HepG2 (cell line): ENCODE measurements at regions not wholly inside any gene's neighbourhood (a gene's known extent, or its start where the extent isn't known, plus 50 kb on each side); places are given as distances from the start of the nearest gene placed in this dataset.

ENCODE experiments used
- AGO1 ChIP-seq: fragments of 200-400 bp; formaldehyde crosslinking; IDR thresholded peaks from 2 replicates; pipeline ENCODE4 v1.6.1; 2017; ENCODE audit warnings: mild to moderate bottlenecking, low read depth, low read length, moderate library complexity; ENCODE audit not compliant: poor library complexity, severe bottlenecking
- JUN ChIP-seq: sonication (generic); formaldehyde crosslinking; IDR thresholded peaks from 2 replicates; pipeline ENCODE4 v1.4.0; 2020; ENCODE audit warnings: mild to moderate bottlenecking, missing genetic modification reagents
- KAT2B ChIP-seq: fragments of 150-350 bp; IDR thresholded peaks from 2 replicates; pipeline ENCODE4 v1.6.1; 2014; ENCODE audit warnings: low read depth, low read length, borderline replicate concordance
- MTA3 ChIP-seq: sonication (generic); formaldehyde crosslinking; IDR thresholded peaks from 2 replicates; pipeline ENCODE4 v1.4.0; 2020; ENCODE audit warnings: missing genetic modification reagents
- NR3C1 ChIP-seq: sonication (generic); formaldehyde crosslinking; IDR thresholded peaks from 2 replicates; pipeline ENCODE4 v1.4.0; 2020; ENCODE audit warnings: missing genetic modification reagents
- POLR2AphosphoS2 ChIP-seq: IDR thresholded peaks from 2 replicates; pipeline ENCODE4 v1.6.1; 2011; ENCODE audit warnings: low read depth, low read length, improper control_type of control experiment
- SALL2 ChIP-seq: sonication (generic); formaldehyde crosslinking; IDR thresholded peaks from 2 replicates; pipeline ENCODE4 v1.8.1; 2023; ENCODE audit warnings: mild to moderate bottlenecking, missing genetic modification reagents, inconsistent platforms
- SIX1 ChIP-seq: sonication (generic); formaldehyde crosslinking; IDR thresholded peaks from 2 replicates; pipeline ENCODE4 v1.4.0; 2020; ENCODE audit warnings: missing genetic modification reagents, borderline replicate concordance
- SMC3 ChIP-seq: IDR thresholded peaks from 2 replicates; pipeline ENCODE4 v1.6.1; 2011; ENCODE audit warnings: low read length, improper control_type of control experiment
- SOX5 ChIP-seq: IDR thresholded peaks from 2 replicates; pipeline ENCODE4 v1.6.1; 2016; ENCODE audit warnings: borderline replicate concordance
- SRSF4 ChIP-seq: fragments of 200-400 bp; formaldehyde crosslinking; IDR thresholded peaks from one replicate; pipeline ENCODE4 v1.6.1; 2018; ENCODE audit warnings: mild to moderate bottlenecking, low read depth, low read length, moderate library complexity; ENCODE audit not compliant: poor library complexity, severe bottlenecking
- TBL1XR1 ChIP-seq: fragments of 150-350 bp; IDR thresholded peaks from 2 replicates; pipeline ENCODE4 v1.6.1; 2014; ENCODE audit warnings: borderline replicate concordance, low read length; ENCODE audit not compliant: partially characterized antibody
- TCF7 ChIP-seq: sonication (generic); IDR thresholded peaks from 2 replicates; pipeline ENCODE4 v1.6.1; 2016; ENCODE audit warnings: antibody characterized with exemption, low read depth
- ZMYM3 ChIP-seq: sonication (generic); formaldehyde crosslinking; IDR thresholded peaks from 2 replicates; pipeline ENCODE4 v1.5.1; 2020; ENCODE audit warnings: mild to moderate bottlenecking, missing genetic modification reagents
- ZNF121 ChIP-seq: sonication (generic); formaldehyde crosslinking; IDR thresholded peaks from 2 replicates; pipeline ENCODE4 v1.5.0; 2020; ENCODE audit warnings: mild to moderate bottlenecking, missing genetic modification reagents
- ZNF343 ChIP-seq: sonication (generic); formaldehyde crosslinking; IDR thresholded peaks from 2 replicates; pipeline ENCODE4 v1.4.0; 2020; ENCODE audit warnings: mild to moderate bottlenecking, missing genetic modification reagents
- ZNF430 ChIP-seq: sonication (generic); formaldehyde crosslinking; IDR thresholded peaks from 2 replicates; pipeline ENCODE4 v1.9.0; 2021; ENCODE audit warnings: mild to moderate bottlenecking, missing genetic modification reagents
- ZNF644 ChIP-seq: IDR thresholded peaks from 2 replicates; pipeline ENCODE4 v1.6.1; 2016; ENCODE audit warnings: low read depth
- TF ChIP-seq, protein P1 (sequence below): sonication (generic); formaldehyde crosslinking; IDR thresholded peaks from 2 replicates; pipeline ENCODE4 v1.5.1; 2020; ENCODE audit warnings: mild to moderate bottlenecking, missing genetic modification reagents, borderline replicate concordance
- TF ChIP-seq, protein P2 (sequence below): sonication (generic); formaldehyde crosslinking; IDR thresholded peaks from 2 replicates; pipeline ENCODE4 v1.4.0; 2020; ENCODE audit warnings: missing genetic modification reagents
- TF ChIP-seq, protein P3 (sequence below): IDR thresholded peaks from 2 replicates; pipeline ENCODE4 v1.6.1; 2016; ENCODE audit warnings: missing compliant biosample characterization, missing genetic modification reagents, borderline replicate concordance
- TF ChIP-seq, protein P4 (sequence below): IDR thresholded peaks from 2 replicates; pipeline ENCODE4 v1.6.1; 2016; ENCODE audit warnings: mild to moderate bottlenecking
- TF ChIP-seq, protein P5 (sequence below): sonication (generic); formaldehyde crosslinking; IDR thresholded peaks from 2 replicates; pipeline ENCODE4 v1.9.0; 2021; ENCODE audit warnings: missing genetic modification reagents, borderline replicate concordance

DNA sequence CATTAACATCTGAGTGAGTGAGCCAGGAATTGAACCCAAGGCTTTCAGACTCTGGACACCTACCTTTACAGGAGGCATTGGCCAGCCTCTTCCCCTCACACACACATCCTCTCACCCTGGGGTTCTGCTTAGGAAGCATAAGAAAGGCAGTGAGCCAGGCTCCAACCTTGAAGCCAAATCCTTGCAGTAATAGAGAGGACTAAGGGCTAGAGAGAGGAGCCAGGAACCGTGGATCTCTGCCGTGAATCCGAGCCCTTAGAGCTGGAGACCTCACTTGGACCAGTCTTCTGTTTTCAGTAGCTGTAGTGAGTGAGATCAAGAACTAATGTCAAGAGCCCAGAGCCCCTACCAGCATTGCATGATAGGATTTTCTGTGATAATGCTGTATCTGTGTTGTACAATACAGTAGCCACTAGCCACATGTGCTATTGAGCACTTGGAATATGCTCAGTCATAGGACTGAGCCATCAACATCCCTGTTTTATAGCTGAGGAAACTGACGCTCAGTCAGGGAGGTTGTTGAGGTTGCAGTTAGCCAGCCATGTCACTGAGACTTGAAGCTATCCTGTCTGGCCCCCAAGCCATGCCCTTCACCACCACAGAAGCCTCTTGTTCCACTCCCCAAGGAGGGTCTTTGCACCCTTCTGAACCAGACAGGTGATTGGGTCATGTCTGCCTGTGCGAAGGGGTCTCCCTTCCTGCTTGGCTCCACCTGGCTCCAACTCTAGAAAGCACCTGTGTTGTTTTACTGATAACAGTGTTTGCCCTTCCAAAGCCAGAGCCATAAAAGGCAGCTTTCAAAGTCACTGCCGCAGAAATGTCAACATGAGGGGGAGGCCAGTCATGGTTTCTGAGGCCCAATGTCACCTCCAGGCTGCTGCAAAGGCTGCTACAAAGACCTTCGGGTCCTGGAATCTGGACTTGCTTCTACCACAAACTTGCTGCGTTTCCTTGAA, 101.1 kb upstream of the JUN start (continued):
- TF ChIP-seq, protein P1, sequence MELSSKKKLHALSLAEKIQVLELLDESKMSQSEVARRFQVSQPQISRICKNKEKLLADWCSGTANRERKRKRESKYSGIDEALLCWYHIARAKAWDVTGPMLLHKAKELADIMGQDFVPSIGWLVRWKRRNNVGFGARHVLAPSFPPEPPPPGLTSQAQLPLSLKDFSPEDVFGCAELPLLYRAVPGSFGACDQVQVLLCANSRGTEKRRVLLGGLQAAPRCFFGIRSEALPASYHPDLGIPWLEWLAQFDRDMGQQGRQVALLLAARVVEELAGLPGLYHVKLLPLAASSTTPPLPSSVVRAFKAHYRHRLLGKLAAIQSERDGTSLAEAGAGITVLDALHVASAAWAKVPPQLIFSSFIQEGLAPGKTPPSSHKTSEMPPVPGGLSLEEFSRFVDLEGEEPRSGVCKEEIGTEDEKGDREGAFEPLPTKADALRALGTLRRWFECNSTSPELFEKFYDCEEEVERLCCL = 0 out of 2 replicates have a peak, but pooled peaks have one; percentile 68
- TF ChIP-seq MTA3 (CRISPR knock-in tag) (no peak), SIX1 (CRISPR knock-in tag) (peak; percentile 87), ZNF430 (CRISPR knock-in tag) (peak; percentile 90; the same call in 1 of the 2 replicates), ZNF644 (CRISPR knock-in tag) (peak; percentile 87), JUN (peak; percentile 88), SRSF4 (no peak), TBL1XR1 (peak; percentile 100), ZNF121 (CRISPR knock-in tag) (peak; percentile 62; the same call in 1 of the 2 replicates), ZMYM3 (CRISPR knock-in tag) (peak; percentile 96), SALL2 (CRISPR knock-in tag) (no peak; the same call in 1 of the 2 replicates), SMC3 (peak; percentile 57), POLR2AphosphoS2 (no peak), KAT2B (no peak), SOX5 (CRISPR knock-in tag) (peak; percentile 94), AGO1 (no peak), ZNF343 (CRISPR knock-in tag) (0 out of 2 replicates have a peak, but pooled peaks have one; percentile 65), TCF7 (peak; percentile 100), NR3C1 (CRISPR knock-in tag) (no peak)
- TF ChIP-seq, protein P2, sequence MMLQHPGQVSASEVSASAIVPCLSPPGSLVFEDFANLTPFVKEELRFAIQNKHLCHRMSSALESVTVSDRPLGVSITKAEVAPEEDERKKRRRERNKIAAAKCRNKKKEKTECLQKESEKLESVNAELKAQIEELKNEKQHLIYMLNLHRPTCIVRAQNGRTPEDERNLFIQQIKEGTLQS (CRISPR knock-in tag) = peak; percentile 86
- TF ChIP-seq, protein P3, sequence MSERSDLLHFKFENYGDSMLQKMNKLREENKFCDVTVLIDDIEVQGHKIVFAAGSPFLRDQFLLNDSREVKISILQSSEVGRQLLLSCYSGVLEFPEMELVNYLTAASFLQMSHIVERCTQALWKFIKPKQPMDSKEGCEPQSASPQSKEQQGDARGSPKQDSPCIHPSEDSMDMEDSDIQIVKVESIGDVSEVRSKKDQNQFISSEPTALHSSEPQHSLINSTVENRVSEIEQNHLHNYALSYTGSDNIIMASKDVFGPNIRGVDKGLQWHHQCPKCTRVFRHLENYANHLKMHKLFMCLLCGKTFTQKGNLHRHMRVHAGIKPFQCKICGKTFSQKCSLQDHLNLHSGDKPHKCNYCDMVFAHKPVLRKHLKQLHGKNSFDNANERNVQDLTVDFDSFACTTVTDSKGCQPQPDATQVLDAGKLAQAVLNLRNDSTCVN = peak; percentile 98
- TF ChIP-seq, protein P4, sequence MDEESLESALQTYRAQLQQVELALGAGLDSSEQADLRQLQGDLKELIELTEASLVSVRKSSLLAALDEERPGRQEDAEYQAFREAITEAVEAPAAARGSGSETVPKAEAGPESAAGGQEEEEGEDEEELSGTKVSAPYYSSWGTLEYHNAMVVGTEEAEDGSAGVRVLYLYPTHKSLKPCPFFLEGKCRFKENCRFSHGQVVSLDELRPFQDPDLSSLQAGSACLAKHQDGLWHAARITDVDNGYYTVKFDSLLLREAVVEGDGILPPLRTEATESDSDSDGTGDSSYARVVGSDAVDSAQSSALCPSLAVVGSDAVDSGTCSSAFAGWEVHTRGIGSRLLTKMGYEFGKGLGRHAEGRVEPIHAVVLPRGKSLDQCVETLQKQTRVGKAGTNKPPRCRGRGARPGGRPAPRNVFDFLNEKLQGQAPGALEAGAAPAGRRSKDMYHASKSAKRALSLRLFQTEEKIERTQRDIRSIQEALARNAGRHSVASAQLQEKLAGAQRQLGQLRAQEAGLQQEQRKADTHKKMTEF (CRISPR knock-in tag) = peak; percentile 99
- TF ChIP-seq, protein P5, sequence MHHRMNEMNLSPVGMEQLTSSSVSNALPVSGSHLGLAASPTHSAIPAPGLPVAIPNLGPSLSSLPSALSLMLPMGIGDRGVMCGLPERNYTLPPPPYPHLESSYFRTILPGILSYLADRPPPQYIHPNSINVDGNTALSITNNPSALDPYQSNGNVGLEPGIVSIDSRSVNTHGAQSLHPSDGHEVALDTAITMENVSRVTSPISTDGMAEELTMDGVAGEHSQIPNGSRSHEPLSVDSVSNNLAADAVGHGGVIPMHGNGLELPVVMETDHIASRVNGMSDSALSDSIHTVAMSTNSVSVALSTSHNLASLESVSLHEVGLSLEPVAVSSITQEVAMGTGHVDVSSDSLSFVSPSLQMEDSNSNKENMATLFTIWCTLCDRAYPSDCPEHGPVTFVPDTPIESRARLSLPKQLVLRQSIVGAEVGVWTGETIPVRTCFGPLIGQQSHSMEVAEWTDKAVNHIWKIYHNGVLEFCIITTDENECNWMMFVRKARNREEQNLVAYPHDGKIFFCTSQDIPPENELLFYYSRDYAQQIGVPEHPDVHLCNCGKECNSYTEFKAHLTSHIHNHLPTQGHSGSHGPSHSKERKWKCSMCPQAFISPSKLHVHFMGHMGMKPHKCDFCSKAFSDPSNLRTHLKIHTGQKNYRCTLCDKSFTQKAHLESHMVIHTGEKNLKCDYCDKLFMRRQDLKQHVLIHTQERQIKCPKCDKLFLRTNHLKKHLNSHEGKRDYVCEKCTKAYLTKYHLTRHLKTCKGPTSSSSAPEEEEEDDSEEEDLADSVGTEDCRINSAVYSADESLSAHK = 0 out of 2 replicates have a peak, but pooled peaks have one; percentile 75
